Dermis microvascular lymphatic vessel endothelial cell (primary cell): ENCODE measurements at regions not wholly inside any gene's neighbourhood (a gene's known extent, or its start where the extent isn't known, plus 50 kb on each side); places are given as distances from the start of the nearest gene placed in this dataset.
"Not testable (repeated sequence)": the region's sequence is repeated elsewhere in the genome, so short reads cannot be mapped to it uniquely, and the experiment has no call there.

ENCODE experiments used
- DNase-seq, 2 donors: peaks; one replicate each; pipeline versions ENCODE4 v3.0.0 to v3.0.0-alpha.2; 2010; ENCODE audit warnings: low read depth in 2 of 2

- DNase-seq = no peak
These were observed 325.3 kb downstream of the TLE1 start for GRCh38 chr9:81363916-81364480.

GRCh38 chr9:81361296-81361695 lies 328.1 kb downstream of the TLE1 start:
- DNase-seq = no peak

DNA sequence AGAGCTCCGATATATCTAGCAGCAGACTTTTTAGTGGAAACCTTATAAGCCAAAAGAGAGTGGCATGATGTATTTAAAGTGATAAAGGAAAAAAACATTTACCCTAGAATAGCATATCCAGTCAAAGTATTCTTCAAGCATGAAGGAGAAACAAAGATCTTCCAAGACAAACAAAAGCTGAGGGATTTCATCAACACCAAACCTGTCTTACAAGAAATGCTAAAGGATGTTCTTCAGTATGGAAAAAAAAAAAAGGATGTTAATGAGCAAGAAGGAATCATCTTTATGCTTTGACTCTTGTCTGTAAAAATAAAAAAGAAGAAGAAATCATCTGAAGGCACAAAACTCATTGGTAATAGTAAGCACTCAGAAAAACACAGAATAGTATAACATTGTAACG lies 338.2 kb downstream of the TLE1 start:
- no peak for DNase-seq

- no peak for DNase-seq
These were observed 345.0 kb downstream of the TLE1 start for GRCh38 chr9:81344366-81344765.

DNA sequence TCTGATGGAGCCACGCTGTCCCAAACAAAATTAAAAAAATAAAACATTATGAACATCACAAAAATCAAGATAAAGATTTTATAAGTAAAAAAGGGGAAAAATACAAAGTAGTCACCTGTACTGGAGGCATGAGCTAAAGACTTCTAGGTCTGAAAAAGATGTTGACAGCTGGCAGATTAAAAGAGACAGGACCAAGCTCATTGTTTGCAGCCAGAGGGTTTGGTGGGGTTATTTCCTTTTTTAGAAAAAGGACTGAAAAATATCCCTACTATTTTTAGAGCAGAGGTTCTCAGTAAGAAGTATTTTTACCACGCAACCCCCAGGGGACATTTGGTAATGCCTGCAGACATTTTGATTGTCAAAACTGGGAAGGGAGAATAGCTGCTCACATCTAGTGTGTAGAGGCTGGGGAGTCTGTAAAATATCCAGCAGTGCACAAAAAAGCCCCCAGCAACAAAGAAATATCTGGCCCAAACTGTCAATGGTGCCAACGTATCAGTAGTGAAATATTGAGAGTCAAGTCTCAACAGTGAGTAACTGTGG lies 353.4 kb downstream of the TLE1 start:
- no peak for DNase-seq

DNA sequence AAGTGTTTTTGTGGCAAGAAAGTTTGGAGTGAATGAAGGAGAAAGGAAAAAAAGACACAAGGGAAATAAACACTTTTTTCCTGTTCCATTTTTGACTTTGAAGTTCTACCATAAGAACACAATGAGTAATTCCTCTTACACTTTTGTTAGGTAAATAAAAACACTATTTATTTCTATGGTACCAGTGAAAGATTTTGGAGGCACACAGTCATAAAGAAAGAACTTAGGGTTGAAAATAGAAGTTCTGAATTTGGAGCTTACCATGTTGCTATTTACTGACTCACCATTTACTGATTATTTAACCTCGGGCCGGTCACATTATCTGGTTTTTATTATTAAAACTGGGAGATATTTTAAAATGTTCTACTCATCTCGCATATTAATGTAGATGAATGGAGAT lies 367.8 kb downstream of the TLE1 start:
- no peak for DNase-seq

GRCh38 chr9:81320909-81321482 lies 368.4 kb downstream of the TLE1 start:
- DNase-seq = no peak

DNA sequence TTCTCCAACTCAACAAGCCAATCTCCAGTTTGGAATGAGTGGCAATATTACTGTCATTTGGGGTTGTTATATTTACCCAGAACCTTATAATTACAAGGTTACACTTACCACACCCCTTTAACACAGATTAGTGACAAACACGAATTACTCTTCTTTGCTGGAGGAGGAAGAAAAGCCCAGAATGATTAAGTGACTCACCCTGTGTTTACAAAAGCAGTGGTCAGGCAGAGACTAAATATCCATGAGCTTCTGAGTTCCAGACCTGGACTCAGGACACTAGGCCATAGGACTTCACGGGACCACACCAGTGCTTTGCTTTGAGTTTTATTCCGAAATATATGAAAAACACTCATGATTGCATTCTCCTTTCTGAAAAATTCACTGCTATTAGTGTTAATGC lies 370.8 kb downstream of the TLE1 start:
- peak in 1 of 2 donors; percentile 24 for DNase-seq

GRCh38 chr9:81317939-81318338 lies 371.4 kb downstream of the TLE1 start:
- no peak for DNase-seq

GRCh38 chr9:81317223-81317622 lies 372.1 kb downstream of the TLE1 start:
- no peak for DNase-seq

- no peak for DNase-seq
These were observed 374.9 kb downstream of the TLE1 start for GRCh38 chr9:81314490-81314889.

- no peak for DNase-seq
These were observed 375.5 kb downstream of the TLE1 start for GRCh38 chr9:81313877-81314276.

- DNase-seq = peak; percentile 14 to 27
These were observed 377.0 kb downstream of the TLE1 start for GRCh38 chr9:81312346-81312745.

DNA sequence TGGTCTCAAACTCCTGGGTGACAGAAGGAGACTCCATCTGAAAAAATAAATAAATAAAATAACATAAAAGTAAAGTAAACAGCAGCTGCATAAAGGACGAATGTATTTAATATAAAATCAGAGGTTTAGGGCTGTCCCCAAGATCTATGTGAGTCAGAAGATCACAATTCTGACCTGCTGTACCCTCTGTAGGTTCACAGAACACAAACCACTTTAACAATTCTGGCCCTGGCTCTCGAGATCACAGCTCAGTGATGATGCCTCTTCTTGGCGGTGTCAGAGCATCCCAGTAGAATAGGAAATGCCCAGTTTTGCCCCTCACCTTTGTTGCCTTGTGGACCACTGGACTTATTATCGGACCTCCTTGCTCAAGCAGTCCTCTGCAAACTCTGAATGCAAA lies 380.9 kb downstream of the TLE1 start:
- DNase-seq = no peak

- not testable (repeated sequence) for DNase-seq
These were observed 381.6 kb downstream of the TLE1 start for GRCh38 chr9:81307791-81308190.

GRCh38 chr9:81305561-81306182 lies 383.7 kb downstream of the TLE1 start:
- no peak for DNase-seq

DNA sequence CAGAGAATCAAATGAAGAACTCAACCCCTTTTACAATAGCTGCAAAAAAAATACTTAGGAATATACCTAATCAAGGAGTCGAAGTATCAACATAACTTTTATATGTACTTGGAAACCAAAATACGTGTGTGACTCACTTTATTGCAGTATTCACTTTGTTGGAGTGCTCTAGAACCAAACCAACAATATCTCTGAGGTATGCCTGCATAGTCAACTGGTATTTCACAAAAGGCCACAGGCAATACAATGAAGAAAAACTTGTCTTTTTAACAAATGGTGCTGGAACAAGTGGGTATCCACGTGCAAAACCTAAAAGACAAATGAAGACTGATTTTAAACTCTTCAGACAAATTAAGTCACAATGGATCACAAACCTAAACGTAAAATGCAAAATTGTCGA lies 385.7 kb downstream of the TLE1 start:
- DNase-seq = no peak

GRCh38 chr9:81293651-81294050 lies 395.7 kb downstream of the TLE1 start:
- no peak for DNase-seq

DNA sequence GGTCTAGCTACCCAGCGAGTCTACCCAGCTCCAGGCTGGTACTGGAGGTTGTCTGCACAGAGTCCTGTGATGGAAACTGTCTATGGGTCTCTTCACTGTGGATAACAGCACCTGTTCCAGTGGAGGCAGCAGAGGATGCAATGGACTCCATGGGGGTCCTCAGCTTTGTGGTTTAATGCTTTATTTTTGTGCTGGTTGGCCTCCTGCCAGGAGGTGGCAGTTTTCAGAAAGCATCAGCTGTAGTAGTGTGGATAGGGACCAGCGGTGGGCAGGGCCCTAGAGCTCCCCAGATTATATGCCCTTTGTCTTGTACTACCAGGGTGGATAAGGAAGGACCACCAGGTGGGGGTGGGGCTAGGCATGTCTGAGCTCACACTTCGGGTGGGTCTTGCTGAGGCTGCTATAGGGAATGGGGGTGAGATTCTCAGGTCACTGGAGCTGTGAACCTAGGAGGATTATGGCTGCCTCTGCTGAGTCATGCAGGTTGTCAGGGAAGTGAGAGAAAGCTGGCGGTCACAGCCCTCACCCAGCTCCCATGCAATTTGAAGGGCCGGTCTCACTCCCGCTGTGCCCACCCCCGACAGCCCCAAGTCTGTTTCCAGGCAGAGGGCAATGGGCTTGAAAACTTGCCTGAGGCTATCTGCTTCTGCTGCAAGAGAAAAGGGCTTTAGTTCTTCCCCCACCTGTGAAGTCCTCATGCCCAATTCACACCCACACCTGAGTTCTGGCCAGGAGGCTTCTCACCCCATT lies 397.1 kb downstream of the TLE1 start:
- no peak for DNase-seq

GRCh38 chr9:81289622-81290021 lies 399.7 kb downstream of the TLE1 start:
- no peak for DNase-seq

DNA sequence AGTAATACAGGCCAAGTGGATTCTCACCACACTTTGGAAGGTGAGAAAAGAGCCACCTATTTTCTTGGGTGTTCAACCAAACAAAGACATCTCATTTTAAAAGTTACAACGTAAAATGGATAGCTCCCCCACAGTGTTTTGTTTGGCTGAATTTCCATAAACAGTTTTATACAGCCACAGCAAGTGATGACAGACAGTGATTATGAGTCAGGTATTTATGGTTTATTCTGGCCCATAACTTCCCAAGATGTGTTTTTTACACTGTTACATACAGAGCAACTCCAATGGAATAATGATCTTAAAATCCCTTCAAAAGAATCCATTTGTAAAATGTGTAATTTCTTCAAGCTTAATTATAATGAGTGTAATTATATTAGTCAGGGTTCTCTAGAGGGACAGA lies 421.3 kb downstream of the TLE1 start:
- peak; percentile 52 to 82 for DNase-seq

DNA sequence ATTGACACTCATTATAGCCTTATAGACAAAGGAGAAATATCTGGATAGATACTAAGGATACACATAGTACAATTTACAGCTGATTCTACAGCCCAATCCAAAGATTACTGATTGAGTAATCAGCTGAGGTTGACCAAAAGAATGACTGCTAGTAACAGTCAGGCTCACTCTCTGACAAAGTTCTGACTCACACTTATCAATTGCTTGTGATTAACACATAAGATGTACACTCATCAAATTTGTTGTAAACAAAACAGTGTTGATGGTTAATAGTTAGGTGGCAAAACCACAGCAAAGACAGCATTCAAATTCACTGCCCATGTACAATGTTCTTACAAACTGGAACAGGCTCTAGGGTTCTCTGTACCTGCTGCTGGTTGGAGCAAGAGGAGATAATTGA lies 422.7 kb downstream of the TLE1 start:
- DNase-seq = no peak
